Muscle of leg (tissue), 3 donors: ENCODE measurements at regions not wholly inside any gene's neighbourhood (a gene's known extent, or its start where the extent isn't known, plus 50 kb on each side); places are given as distances from the start of the nearest gene placed in this dataset.
A peak's percentile ranks its signal among the peaks of the same experiment; 100 is the strongest.
"Not testable (repeated sequence)": the region's sequence is repeated elsewhere in the genome, so short reads cannot be mapped to it uniquely, and the experiment has no call there.

Experiments used
- DNase-seq: peaks from one replicate; pipeline ENCODE4 v3.0.0; 2013
- H3K27ac ChIP-seq: one replicate; pipeline ENCODE4 v1.5.1; 2013; ENCODE audit warnings: mild to moderate bottlenecking, low read length, control low read depth
- H3K27me3 ChIP-seq: one replicate; pipeline ENCODE4 v1.6.1; 2013; ENCODE audit warnings: low read length; ENCODE audit not compliant: control insufficient read depth, insufficient read depth
- H3K36me3 ChIP-seq: one replicate; pipeline ENCODE4 v1.6.1; 2013; ENCODE audit warnings: low read length; ENCODE audit not compliant: control insufficient read depth, insufficient read depth
- H3K4me1 ChIP-seq: one replicate; pipeline ENCODE4 v1.6.1; 2013; ENCODE audit warnings: low read length; ENCODE audit not compliant: control insufficient read depth, insufficient read depth
- H3K4me3 ChIP-seq: one replicate; pipeline ENCODE4 v1.5.1; 2013; ENCODE audit warnings: low read length, control low read depth
- H3K9me3 ChIP-seq: replicated peaks from 2 replicates; pipeline ENCODE4 v1.6.1; 2013; ENCODE audit warnings: low read depth, low read length; ENCODE audit not compliant: control insufficient read depth
- WGBS: methylation state at CpG from one replicate; pipeline ENCODE4 v1.1.5; 2013; ENCODE audit warnings: missing lambda C conversion rate; ENCODE audit not compliant: insufficient coverage; 5-methylcytosine and 5-hydroxymethylcytosine counted together

DNA sequence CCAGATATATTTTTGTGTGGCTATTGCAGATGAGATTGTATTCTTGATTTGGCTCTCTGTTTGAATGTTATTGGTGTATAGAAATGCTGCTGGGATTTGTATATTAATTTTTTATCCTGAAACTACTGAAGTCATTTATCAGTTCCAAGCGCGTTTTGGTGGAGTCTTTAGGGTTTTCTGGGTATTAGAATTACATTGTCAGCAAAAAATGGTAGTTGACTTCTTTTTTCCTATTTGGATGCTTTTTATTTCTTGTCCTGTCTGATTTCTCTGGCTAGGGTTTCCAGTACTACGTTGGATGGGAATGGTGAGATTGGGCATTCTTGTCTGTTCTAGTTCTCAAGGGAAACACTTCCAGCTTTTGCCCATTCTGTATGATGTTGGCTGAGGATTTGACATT is 415.5 kb upstream of the CHRM2 start:
- peaks cover 3% of the 10 kb centered on the region for H3K9me3 ChIP-seq
- DNase-seq, result no peak
- H3K4me3 ChIP-seq, result no peak overlapping the region
- H3K27me3 ChIP-seq, result no peaks in the 10 kb centered on the region
- WGBS, result no CpG with 5 or more reads among the region's 3 CpGs
- no peak overlapping the region for H3K27ac ChIP-seq
- no peaks in the 10 kb centered on the region for H3K4me1 ChIP-seq
- H3K36me3 ChIP-seq, result no peaks in the 10 kb centered on the region

DNA sequence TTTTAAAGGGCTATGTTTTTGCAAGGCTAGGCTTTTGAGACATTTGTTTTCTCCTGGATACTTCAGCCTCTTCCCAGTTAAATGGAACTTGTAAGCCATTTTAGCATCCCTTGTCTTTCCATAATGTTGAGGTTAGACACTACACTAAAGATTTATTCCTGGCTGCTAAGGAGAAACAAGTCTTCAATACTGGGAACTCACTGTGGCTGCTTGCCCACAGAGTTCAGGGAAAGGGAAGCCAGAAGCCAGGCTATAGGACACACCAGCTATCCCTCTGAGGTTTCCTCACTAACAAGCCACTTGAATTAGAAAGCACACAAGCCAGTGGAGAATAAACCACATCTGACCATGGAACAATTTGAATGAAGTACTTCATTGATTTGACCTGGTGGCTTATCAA is 421.7 kb upstream of the CHRM2 start:
- H3K27me3 ChIP-seq, result no peaks in the 10 kb centered on the region
- no peaks in the 10 kb centered on the region for H3K9me3 ChIP-seq
- H3K27ac ChIP-seq, result no peak overlapping the region
- H3K4me1 ChIP-seq, result no peaks in the 10 kb centered on the region
- H3K36me3 ChIP-seq, result no peaks in the 10 kb centered on the region
- no peak overlapping the region for H3K4me3 ChIP-seq
- no peak for DNase-seq

DNA sequence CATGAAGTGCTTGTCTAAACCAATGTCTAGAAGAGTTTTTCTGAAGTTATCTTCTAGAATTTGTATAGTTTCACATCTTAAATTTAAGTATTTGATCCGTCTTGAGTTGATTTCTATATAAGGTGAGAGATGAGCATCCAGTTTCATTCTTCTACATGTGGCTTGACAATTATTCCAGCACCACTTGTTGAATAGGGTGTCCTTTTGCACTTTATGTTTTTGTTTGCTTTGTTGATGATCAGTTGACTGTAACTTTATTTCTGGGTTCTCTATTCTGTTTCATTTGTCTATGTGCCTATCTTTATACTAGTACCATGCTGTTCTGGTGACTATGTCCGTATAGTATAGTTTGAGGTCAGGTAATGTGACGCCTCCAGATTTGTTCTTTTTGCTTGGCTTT is 426.6 kb upstream of the CHRM2 start:
- Histone ChIP-seq H3K27ac (no peak overlapping the region), H3K36me3 (no peaks in the 10 kb centered on the region), H3K4me1 (no peaks in the 10 kb centered on the region), H3K27me3 (no peaks in the 10 kb centered on the region), H3K9me3 (no peaks in the 10 kb centered on the region), H3K4me3 (no peak overlapping the region)
- DNase-seq, result no peak
- WGBS, result 100% methylated on average over 1 of the region's 3 CpGs

DNA sequence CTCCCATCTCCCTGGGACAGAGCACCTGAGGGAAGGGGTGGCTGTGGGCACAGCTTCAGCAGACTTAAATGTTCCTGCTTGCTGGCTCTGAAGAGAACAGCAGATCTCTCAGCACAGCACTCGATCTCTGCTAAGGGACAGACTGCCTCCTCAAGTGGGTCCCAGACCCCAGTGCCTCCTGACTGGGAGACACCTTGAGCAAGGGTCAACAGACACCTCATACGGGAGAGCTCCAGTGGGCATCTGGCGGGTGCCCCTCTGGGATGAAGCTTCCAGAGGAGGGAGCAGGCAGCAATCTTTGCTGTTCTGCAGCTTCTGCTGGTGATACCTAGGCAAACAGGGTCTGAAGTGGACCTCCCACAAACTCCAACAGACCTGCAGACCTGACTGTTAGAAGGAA is 436.7 kb upstream of the CHRM2 start:
- WGBS, result 88% methylated on average over 3 of the region's 3 CpGs
- not testable (repeated sequence) for H3K4me3 ChIP-seq, DNase-seq, H3K4me1 ChIP-seq, H3K27me3 ChIP-seq, H3K27ac ChIP-seq, H3K9me3 ChIP-seq, H3K36me3 ChIP-seq

- H3K4me1 ChIP-seq, result no peaks in the 10 kb centered on the region
- no peak for DNase-seq
These were observed 444.4 kb upstream of the CHRM2 start for GRCh38 chr7:136424058-136424457.

GRCh38 chr7:136419740-136420139 is 442.6 kb upstream of the MTPN start:
- not testable (repeated sequence) for H3K27me3 ChIP-seq, DNase-seq, H3K4me1 ChIP-seq, H3K36me3 ChIP-seq, H3K9me3 ChIP-seq, H3K4me3 ChIP-seq, H3K27ac ChIP-seq
- WGBS, result no CpG with 5 or more reads among the region's 21 CpGs

More at GRCh38 chr7:136424058-136424457, 444.4 kb upstream of the CHRM2 start:
- Histone ChIP-seq H3K9me3 (no peaks in the 10 kb centered on the region), H3K36me3 (no peaks in the 10 kb centered on the region), H3K27me3 (no peaks in the 10 kb centered on the region), H3K27ac (no peak overlapping the region), H3K4me3 (no peak overlapping the region)

DNA sequence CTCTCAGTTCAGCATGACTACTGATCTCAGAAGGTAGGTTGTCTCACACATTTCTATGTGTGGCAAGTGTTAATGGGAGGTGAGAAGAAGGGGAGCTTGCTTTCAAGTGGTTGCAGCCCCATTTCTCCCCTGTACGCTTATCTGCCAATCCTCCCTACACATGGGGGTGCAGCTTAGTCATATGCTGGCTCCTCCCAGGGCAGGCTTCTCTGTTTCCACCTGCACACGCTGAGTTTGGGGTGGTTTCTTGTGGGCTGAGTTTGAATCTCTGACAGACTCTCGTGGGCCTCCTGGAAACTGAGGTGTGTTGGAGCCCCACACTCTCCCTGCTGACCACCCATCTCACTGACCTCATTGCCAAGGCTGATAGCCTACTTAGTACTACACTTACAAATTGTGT is 435.8 kb upstream of the MTPN start:
- Histone ChIP-seq H3K4me3 (no peak overlapping the region), H3K27me3 (no peaks in the 10 kb centered on the region), H3K9me3 (no peaks in the 10 kb centered on the region), H3K27ac (no peak overlapping the region), H3K36me3 (no peaks in the 10 kb centered on the region), H3K4me1 (no peaks in the 10 kb centered on the region)
- no CpG with 5 or more reads among the region's 3 CpGs for WGBS
- no peak for DNase-seq

- WGBS, result no CpG with 5 or more reads among the region's 17 CpGs
- peak; percentile 58 for DNase-seq
- no peak overlapping the region for H3K4me3 ChIP-seq
- no peaks in the 10 kb centered on the region for H3K27me3 ChIP-seq
- H3K9me3 ChIP-seq, result no peaks in the 10 kb centered on the region
- H3K27ac ChIP-seq, result no peak overlapping the region
- no peaks in the 10 kb centered on the region for H3K36me3 ChIP-seq
- no peaks in the 10 kb centered on the region for H3K4me1 ChIP-seq
These were observed 429.0 kb upstream of the MTPN start for GRCh38 chr7:136405931-136406777.

GRCh38 chr7:136403591-136403990 is 426.4 kb upstream of the MTPN start:
- DNase-seq, result no peak
- Histone ChIP-seq H3K36me3 (no peaks in the 10 kb centered on the region), H3K27me3 (no peaks in the 10 kb centered on the region), H3K4me1 (no peaks in the 10 kb centered on the region), H3K9me3 (no peaks in the 10 kb centered on the region), H3K4me3 (no peak overlapping the region), H3K27ac (no peak overlapping the region)
- WGBS, result 90% methylated on average over 2 of the region's 4 CpGs

DNA sequence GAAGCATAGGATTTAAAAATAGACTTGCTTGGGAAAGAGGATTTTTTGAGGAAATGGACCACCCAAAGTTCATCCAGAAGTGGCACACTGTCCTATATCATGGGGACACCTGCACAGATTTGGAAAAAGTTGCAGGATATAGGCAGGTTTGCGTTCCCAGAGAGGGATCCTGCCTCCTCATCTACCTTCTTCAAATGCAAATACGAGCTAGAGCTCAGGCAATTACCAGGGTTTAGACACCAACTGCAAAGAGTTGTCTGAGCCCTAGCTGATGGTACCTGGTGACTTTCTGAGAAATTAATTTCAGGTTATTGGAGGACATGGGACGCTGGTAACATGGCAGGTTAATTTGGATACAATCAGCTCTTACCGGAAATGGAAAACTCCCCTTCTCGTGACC is 423.7 kb upstream of the MTPN start:
- Histone ChIP-seq H3K4me3 (no peak overlapping the region), H3K36me3 (no peaks in the 10 kb centered on the region), H3K27ac (no peak overlapping the region), H3K27me3 (no peaks in the 10 kb centered on the region), H3K9me3 (no peaks in the 10 kb centered on the region), H3K4me1 (no peaks in the 10 kb centered on the region)
- WGBS, result 94% methylated on average over 2 of the region's 5 CpGs
- no peak for DNase-seq

DNA sequence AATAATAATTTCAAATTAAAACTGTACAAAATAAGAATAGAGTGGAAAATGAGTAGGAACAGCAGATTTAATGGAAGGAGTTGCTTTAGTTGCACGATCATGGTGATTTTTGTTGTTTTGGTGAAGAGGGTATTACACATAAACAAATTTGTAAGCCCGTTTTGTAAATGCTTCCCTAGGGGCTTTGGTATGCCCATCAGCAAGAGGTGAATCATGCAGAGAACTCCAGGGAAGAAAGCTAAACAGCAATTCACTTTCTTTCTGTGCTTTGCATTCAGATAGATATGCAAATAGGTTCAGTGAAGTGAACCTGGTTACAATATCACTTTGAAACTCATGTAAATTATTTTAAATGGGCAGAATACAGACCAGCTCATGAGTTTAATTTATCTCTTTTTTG is 422.2 kb upstream of the MTPN start:
- Histone ChIP-seq H3K9me3 (no peaks in the 10 kb centered on the region), H3K4me3 (no peak overlapping the region), H3K27ac (no peak overlapping the region), H3K4me1 (no peaks in the 10 kb centered on the region), H3K36me3 (no peaks in the 10 kb centered on the region), H3K27me3 (no peaks in the 10 kb centered on the region)
- no CpG with 5 or more reads among the region's 2 CpGs for WGBS
- no peak for DNase-seq
